ENCODE measurements at regions not wholly inside any gene's neighbourhood (a gene's known extent, or its start where the extent isn't known, plus 50 kb on each side); places are given as distances from the start of the nearest gene placed in this dataset.

DNA sequence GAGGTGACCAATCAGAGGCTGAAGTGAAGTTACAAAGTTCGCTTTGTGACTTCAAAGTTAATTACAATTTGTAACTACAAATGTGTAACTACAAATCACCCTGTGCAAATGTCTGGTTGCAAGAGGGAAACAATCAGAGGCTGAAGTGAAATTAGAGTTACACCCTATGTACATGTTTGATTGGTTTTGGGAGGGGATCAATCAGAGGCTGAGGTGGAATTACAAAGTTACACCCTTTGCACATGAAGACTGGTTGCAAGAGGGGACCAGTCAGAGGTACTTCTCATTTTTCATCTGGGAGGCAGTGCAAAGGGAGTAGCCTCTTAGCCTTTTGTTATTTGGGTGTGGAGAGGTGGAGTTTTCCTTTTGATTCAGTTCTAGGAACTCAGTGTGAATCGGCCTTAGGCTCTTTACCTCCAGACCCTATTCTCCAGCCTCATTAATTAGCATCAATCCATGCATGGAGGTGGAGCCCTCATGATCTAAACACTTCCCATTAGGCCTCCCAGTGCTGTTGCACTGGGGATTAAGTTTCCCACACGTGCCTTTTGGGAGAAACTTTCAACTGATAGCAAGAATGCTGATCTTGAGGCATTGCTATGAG lies 291.3 kb upstream of the MTNR1B start:
- no peak for DNase-seq

DNA sequence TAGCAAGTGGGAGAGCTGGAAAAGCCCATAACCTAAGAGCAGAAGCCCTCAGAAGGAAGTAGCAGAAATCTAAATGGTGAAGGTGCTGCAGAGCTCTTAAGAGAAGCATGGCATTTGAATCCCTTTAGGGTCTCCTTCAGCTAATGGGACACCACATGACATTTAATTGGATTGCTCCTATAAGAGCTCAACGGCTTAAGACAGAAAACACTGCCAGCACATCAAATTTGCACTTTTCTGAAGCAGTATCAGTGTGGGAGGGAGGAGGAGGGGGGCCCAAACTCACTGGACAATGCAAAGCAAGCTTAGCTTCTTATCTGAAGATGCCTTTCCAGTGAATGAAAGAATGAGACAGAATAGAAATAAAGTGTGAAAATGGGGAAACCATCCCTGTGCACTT lies 287.9 kb upstream of the MTNR1B start:
- no peak for DNase-seq

DNA sequence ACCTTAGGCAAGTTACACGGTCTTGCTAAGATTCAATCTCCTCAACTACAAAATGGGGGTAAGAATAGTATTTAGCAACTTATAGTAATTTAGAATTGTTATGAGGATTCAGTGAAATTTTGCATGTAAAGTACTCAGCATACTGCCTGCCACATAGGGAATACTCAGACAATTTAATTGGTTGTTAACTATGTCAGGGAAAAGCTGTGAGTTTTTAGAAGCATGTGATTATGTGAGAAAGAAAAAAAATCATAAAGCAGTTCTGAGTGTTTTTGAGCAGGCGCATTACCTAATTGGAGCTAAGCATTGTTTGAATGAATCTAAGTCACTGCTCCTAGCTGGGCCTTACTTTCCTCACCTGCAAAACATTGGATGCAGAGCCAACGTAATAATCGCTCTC lies 287.3 kb upstream of the MTNR1B start:
- DNase-seq, result no peak

DNA sequence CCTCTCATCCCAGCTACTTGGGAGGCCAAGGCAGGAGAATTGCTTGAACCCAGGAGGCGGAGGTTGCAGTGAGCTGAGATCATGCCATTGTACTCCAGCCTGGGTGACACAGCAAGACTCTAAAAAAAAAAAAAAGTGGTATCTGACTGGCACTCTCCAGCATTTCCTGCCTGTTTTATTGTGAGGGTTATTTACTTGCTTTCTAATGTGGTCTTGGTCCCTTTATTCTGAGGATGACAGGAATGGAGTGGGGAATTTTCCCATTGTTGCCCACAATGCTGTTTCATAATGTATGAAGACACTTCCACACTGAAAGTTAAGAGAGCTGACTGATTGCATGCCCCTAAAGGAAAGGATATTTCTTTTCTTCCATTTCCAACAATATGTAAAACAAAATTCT lies 286.5 kb upstream of the MTNR1B start:
- DNase-seq, result no peak

DNA sequence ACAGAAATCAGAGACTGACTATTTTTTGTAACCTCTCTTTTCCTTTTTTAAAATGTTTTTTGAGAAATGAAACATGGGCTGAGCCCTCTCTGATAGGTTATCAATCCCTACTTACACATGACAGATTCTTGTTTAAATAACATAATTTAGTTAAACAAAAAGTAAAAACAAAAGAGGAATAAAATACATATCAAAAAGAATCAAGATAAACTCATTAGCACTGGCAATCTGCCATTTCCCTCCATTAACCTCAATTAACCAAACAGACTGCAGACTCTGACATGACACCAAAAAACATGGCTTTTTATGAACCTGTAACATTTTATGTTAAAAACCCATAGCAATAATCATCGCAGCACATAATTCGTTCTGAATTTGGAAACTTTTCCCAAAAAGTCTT lies 284.4 kb upstream of the MTNR1B start:
- peak; percentile 29 for DNase-seq

DNA sequence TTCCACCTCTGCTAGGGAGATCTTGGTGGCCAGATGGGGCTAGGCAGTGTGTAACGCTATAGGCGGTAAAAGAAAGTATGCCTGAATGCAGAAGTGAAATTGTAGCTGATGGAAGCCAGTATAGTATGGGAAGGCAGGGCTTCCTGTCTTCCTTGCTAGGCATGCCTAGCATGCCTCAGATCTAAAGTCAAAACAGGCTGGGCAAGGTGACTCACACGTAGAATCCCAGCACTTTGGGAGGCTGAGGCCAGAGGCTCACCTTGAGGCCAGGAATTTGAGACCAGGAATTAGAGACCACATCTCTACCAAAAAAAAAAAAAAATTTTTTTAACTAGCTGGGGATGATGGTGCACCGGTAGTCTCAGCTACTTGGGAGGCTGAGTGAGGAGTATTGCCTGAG lies 281.7 kb upstream of the MTNR1B start:
- DNase-seq, result no peak

DNA sequence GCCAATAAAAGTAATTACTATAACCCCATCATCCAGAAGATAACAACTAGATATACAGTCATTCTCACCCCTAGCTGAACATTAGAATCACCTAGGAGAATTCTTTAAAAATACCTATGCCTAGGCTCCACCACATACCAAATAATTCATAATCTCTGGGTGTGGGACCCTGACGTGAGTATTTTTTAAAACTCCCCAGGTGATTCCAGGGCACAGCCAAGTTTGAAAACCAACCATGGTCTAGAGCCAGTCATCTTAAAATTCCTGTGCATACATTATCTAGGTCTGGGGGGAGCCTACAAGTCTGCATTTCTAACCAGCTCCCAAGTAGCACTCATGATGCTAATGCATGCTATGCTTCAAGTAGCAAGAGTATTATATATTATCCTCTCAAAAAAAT lies 281.0 kb upstream of the MTNR1B start:
- no peak for DNase-seq

DNA sequence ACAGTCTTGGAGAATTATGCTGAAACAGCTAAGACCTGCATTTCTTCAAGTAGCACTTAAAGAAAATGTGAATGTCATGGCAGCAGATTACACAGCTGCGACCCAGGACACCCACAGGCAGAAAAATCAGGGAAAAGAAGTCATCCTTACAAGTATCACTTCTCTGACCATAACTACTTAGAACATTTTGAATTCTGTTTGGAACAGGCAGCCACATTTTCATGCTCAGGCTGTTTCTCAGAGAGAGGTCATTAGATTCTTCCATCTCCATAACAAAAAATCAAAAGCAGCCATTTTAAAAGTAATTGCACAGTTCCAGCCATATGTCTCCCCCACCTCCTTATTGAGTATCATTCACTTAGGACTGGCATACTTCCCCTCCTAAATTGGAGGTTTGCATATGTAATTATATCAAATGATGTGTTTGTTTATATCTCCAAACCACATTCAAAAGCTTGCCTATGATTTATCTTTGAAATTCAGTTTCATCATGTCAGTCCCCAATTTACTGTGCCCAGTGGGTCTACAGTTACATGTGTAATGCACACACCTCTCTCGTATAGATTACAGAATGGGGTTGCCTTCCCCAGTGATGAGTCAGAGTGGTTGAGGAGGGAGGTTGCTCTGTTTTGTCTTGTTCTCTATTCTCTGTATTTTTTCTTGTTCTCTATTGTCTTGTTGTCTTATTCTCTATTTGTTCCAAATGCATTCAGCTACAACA lies 276.5 kb upstream of the MTNR1B start:
- no peak for DNase-seq

DNA sequence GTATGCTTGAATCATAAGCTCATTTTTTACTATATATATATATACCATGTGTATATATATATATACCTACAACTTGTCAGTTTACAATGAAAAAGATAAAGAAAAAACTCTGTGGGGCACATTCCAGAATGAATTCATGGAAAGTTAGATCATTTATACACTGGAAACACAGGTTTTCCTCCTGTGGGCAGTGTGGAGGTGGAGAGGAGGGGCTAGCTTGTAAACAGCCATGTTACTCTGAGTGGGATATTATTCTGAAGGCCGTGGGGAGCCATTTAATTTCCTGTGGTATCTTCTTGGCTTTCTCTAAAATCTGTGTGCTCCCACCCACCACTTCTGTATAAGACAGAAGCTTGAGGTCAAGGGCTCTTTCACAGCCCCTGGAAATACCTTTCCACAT lies 273.4 kb upstream of the MTNR1B start:
- no peak for DNase-seq

DNA sequence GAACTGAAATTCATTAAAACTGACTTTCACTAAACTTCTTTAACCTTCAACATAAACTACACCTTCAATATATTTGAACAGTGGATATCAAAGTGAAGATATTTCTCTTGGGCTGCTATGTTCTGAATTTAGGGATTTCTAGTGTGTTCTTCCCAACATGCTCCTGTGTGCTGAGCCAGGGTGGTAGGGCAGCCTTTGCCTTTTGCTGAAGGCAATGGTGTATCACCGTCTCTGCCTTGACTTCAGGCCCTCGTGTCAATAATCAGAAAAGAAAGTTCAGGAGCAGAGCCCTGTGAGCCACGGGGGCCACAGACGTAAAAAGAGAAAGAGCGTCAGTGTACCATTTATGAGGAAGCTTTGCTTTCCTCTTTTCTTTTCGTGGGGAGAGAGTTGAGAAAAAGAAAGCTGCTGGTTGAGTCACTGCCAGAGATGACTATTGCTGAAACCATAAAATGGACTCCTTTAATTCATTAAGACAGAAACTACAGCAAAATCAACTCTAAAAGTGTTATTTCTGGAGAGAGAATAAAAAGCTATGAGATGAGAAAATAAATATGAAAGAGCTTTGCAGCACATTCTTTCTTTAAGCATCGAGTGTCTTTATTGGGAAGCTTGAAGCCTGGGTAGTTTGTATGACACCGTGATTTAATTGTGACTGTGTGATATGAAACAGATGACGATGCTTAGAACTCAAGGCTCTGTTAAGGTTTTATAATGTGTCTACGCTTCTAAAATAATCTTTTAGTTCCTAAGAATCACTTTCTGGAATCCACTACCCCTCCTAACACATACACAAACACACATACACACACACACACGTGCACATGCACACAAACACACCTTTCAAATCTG lies 271.8 kb upstream of the MTNR1B start:
- no peak for DNase-seq

DNA sequence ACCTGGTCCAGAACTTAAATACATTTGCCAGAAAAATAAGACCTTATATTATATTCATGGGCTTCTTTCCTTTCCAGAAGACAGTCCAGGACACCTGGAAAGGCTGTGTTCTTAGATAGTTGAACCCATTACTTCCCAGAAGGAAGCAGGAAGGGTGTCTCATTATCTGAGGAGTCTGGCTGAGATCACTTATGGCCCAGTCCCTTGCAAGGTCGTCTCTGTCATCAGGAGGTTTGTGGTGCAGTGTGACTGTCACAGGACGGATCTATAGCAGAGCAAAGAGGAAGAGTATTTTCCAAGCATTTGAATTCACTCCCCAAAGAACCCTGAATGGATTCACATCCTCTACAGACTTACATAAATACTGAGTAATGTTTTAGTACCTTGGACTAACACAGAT lies 270.7 kb upstream of the MTNR1B start:
- no peak for DNase-seq

DNA sequence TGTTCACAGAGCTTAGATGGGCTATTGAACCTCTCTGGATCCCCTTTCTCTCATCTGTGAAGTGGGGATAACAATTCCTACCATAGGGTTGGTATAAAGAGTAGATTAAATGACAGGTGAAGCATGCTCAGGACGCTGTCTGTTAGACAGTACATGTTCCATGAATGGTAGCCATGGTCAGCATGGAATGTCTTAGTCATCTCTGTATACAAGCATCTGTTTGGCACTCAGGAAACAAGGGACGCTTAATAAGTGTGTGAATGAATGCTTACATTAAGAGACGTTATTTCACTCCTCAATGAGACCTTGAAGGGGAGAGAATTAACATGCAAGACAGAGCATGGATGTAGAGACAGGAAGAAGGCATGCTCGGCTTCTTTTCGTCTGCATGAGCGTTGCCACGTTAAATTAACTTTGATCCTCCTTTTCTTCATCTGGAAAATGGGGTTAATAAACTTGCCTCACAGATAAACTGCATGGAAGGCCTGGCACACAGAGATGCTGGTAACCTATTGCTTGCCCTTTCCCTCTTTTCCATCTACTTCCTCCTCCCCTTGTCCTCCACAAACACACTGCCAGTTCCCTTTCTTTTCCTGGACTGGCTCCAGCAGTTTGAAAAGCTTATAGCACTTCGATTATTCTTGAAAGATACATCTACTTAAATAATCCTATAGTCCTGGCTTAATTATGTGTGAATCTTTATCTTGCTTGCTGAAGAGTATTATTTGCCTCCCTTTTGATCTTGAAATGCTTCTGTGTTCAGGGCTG lies 267.2 kb upstream of the MTNR1B start:
- DNase-seq, result no peak

DNA sequence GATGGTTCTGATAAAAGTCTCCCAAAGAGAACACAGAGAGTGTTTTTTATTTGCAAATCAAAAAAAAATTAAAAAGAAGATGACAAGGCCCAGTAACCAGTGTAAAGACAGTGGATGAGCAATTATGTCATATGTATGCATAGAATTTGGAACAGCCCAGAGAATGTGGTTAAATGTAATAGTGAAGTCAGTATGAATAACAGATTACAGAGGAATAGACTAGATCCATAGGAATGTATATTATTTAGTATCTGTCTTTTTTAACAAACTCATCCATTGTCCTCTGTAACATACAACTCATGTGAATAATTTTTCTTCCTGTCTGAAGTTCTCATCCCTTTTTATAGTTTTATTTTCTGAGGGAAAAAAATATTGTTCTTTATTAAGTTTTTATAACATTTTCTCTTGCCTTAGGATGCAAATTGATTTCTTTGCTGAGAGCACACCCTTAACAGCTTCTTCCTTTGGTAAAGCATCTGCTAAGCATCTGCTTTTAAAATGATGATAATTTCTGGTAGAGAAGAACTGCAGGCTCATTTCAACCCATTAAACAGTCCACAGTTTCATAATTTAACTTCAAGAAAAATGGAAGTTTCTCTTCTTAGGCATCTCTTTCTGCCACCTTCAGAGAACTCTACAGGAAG lies 266.5 kb upstream of the MTNR1B start:
- no peak for DNase-seq

DNA sequence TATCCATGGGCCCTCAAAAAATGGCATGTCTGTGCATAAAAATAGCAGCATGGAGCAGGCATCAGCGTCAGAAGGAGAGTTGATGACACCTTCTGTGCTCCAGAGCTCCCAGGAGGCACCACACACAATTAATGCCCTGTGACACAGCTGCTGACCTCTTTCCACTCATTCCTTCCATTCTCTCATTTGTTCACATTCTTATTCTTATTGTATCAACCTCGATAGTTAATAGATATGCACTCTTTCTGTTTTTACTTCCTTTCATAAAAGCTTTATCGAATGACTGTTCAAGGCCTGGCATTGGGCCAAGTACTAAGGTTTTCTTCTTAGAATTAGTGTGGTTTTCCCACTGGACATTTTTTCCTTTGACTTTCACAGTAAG lies 266.0 kb upstream of the MTNR1B start:
- DNase-seq, result no peak

DNA sequence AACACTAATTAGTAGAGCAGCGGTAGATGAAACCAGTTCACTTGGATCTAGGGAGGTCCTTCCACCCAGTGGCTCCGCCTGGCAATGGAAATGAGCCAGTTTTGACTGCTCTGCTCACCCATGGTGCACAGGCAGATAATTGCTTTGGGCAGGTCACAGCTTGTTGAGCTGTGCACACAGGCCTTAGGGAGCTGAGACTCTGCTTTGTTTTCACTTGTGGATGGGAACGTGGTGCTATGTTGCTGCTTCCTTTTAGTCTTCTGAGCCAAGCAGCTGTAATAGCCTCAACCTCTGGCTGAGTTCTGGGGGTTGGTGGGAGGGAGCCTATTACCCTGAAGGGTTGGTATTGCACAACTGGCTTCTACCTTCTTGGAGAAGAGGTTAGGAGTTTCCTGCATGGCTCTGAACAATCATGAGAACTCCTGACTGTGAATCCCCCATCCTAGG lies 262.3 kb upstream of the MTNR1B start:
- DNase-seq, result peak; percentile 88

DNA sequence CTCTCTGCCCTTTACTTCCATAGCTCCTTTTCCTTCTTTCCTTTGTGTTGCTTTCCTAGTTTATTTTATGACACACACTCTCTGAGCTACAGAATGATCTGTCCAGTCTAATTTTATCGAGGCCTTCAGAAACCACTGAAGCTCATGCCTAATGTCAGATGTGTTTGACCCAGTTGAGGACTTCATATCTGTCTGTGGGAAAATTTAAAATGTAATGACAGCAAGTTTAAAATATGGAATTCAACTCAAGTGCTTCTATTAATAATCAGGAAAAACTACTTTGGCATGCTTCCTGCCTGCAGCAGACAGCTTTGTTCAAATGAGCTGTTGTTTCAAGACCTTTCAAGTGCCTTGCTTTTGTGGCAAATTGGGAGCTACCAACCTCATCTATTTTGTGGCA lies 261.8 kb upstream of the MTNR1B start:
- DNase-seq, result no peak

DNA sequence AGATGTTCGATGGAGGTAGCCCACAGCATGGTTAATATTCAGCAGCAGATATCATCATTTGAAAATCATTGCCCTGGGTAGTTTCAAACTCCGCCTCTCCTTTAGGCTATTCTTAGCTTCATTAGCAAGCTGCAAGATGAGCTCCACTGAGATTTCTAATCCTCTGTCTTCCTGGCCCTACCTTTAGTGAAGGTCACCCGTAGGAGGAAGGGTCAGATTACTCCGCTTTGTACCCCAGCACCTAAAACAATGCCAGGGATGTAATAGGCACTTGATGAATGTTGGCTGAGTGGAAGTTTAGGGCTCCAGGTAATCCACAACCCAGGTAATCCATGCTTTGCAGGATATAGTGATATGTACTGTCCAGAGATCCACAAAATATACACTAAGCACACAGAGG lies 260.1 kb upstream of the MTNR1B start:
- DNase-seq, result no peak

DNA sequence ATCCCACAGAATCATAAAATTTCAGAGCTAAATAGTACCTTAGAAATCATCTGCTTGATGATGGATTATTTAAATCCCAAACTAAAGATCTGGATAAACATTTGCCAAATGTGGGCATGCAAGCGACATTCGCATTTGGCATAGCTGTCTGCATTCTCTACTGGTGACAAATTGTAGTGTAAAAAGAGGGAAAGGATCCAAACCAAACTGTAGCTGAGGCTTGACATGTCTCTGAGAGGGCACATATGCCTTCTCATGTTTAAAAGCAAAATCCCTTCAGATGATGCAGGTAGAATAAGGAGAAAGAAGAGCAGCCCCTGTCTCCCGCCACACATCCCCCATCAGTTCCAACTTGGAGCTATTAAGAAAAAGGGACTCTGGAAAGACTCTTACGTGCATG lies 257.5 kb upstream of the MTNR1B start:
- DNase-seq, result no peak

DNA sequence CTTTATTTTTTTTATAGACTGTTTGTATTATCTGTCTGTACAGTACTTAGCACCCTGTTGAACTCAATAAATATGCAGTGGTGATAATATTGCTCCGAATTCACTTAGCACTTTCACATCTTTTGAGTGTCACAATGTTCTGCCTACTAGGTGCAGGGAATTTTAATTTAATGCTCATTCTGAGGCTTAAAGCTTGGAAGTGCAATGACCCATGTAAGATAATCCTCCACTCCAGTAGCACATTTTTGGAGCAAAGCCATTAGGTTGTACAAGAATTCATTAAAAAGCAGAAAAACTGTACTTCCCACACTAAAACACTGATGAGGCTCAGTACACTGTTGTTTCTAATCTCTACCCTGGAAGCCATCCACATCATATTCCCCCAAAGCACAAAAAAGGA lies 255.3 kb upstream of the MTNR1B start:
- no peak for DNase-seq

DNA sequence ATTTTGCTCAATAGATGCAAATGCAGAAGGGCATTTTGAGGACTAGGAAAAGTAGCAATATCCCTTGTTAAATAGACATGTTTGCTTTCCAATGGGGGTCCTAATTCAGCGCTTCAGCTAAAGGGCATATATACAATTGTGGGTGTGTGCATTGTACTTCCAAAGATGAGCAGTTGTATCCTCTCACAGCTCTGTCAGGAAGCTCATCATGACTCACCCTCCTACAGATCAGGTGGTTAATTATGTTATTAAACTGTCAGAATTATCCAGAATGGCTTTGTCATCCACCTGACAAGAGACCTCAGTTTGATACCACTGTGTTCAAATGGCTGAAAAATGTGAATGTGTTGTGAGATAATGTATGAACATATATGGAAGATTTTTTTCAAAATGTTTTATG lies 252.2 kb upstream of the MTNR1B start:
- DNase-seq, result peak; percentile 29

DNA sequence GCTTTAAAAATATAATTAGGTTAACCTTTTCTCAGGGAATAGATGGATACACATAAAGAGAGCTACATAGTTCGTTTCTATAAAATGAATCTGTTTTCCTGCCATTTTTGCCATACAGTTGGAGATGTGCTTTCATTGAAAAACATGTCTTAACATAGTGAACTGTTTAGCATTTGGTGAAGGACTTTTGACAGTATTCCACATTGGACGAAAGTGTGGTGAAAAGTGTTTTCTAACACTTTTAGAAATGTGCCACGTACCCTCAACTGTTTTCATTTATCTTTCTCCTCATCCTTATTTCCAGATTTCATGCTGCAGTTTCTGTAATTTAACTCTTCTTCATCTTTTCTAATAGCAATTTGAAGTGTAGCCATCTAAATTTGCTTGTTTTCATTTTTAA lies 249.1 kb upstream of the MTNR1B start:
- no peak for DNase-seq

DNA sequence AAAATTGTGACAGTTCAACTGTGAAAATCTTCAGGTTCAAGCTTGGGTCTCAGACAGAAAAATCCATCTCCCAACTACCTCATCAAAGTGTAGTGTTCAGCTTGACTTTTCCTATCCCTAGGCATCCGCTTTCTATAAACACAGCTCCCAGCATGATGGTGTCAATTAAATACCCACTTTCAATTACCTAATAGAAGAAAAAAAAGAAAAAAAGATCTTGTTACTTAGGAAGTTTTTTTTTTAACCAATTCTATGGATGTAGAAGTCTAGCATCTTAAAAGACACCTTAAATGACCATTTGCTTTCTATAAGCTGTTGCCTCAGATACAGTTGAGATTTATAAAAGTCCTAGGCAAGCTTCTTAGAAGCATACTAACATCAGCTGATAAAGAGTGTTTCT lies 244.1 kb upstream of the MTNR1B start:
- no peak for DNase-seq

DNA sequence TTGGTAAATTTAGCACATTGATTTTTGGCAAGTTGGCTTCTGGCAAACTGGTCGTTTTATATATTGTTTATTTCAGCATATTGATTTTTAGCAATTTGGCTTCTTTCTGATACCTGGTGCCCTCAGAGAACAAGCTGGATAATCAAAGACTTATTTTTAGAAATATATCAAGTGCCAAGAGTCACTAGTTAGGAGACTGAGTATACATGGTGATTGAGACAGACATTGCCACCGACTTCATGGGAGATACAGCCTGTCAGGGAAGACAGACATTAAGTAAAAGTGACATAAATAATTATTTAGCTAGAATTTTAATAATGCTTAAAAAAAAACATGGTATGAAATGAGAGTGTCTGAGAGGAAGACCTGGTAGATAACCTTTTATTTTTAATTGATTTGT lies 242.3 kb upstream of the MTNR1B start:
- no peak for DNase-seq

Data from NCI-H146 (cell line).